ENCODE measurements at regions not wholly inside any gene's neighbourhood (a gene's known extent, or its start where the extent isn't known, plus 50 kb on each side); places are given as distances from the start of the nearest gene placed in this dataset.

GRCh38 chr16:73480381-73480780 is 432.5 kb upstream of the ZFHX3 start:
- Histone ChIP-seq H3K36me3 (no peaks in the 10 kb centered on the region), H3K27me3 (peaks cover 0 to 18% (median 0%) of the 10 kb centered on the region in 4 donors), H3K9me3 (no peaks in the 10 kb centered on the region), H3K27ac (replicated peaks in 1 of 4) (no peak overlapping the region), H3K4me3 (no peak overlapping the region), H3K4me1 (no peaks in the 10 kb centered on the region)
- intact Hi-C loops (cut with DNase I): no loop called here
- DNase-seq (ENCODE audit: extremely low spot score): no peak
- TF ChIP-seq EP300 (IDR thresholded peaks at IDR 0.05) (no peak), POLR2AphosphoS5 (IDR thresholded peaks at IDR 0.05) (no peak), CTCF (IDR thresholded peaks at IDR 0.05) (no peak), POLR2A (IDR thresholded peaks at IDR 0.05; ENCODE audit: low read depth) (no peak)
- WGBS: 66% methylated on average over 2 of the region's 2 CpGs

- no peak overlapping the region for H3K27ac ChIP-seq (replicated peaks in 1 of 4)
- 35% methylated on average over 3 of the region's 3 CpGs for WGBS
- peaks cover 0 to 7% (median 4%) of the 10 kb centered on the region in 4 donors for H3K4me1 ChIP-seq
- peaks cover 0 to 2% (median under 1%) of the 10 kb centered on the region in 4 donors for H3K27me3 ChIP-seq
- DNase-seq (ENCODE audit: extremely low spot score): peak; percentile 31
- no peak for TF ChIP-seq POLR2AphosphoS5 (IDR thresholded peaks at IDR 0.05)
- no peak for TF ChIP-seq EP300 (IDR thresholded peaks at IDR 0.05)
- no peak for TF ChIP-seq CTCF (IDR thresholded peaks at IDR 0.05)
- no peak for TF ChIP-seq POLR2A (IDR thresholded peaks at IDR 0.05; ENCODE audit: low read depth)
- no peaks in the 10 kb centered on the region for H3K9me3 ChIP-seq
- H3K36me3 ChIP-seq: no peaks in the 10 kb centered on the region
- intact Hi-C loops (cut with DNase I): no loop called here
- H3K4me3 ChIP-seq: no peak overlapping the region
Measured at GRCh38 chr16:73473713-73474112, 425.8 kb upstream of the ZFHX3 start.

GRCh38 chr16:73464834-73465233 is 416.9 kb upstream of the ZFHX3 start:
- no peak overlapping the region for H3K4me3 ChIP-seq

GRCh38 chr16:73459586-73459985 is 411.7 kb upstream of the ZFHX3 start:
- DNase-seq (ENCODE audit: extremely low spot score): peak; percentile 29
- Histone ChIP-seq H3K27me3 (peaks cover 0 to under 1% (median 0%) of the 10 kb centered on the region in 4 donors), H3K4me1 (no peaks in the 10 kb centered on the region), H3K4me3 (no peak overlapping the region), H3K9me3 (peaks cover 0 to 7% (median 2%) of the 10 kb centered on the region in 4 donors), H3K36me3 (no peaks in the 10 kb centered on the region), H3K27ac (replicated peaks in 1 of 4) (no peak overlapping the region)
- TF ChIP-seq EP300 (IDR thresholded peaks at IDR 0.05) (no peak), POLR2A (IDR thresholded peaks at IDR 0.05; ENCODE audit: low read depth) (no peak), CTCF (IDR thresholded peaks at IDR 0.05) (no peak), POLR2AphosphoS5 (IDR thresholded peaks at IDR 0.05) (no peak)
- WGBS: 79% methylated on average over 5 of the region's 5 CpGs
- intact Hi-C loops (cut with DNase I): no loop called here

More at GRCh38 chr16:73464834-73465233, 416.9 kb upstream of the ZFHX3 start:
- H3K9me3 ChIP-seq: peaks cover 0 to 7% (median 2%) of the 10 kb centered on the region in 4 donors
- no peaks in the 10 kb centered on the region for H3K36me3 ChIP-seq
- no peak overlapping the region for H3K27ac ChIP-seq (replicated peaks in 1 of 4)
- no peaks in the 10 kb centered on the region for H3K4me1 ChIP-seq
- peaks cover 0 to 22% (median 0%) of the 10 kb centered on the region in 4 donors for H3K27me3 ChIP-seq
- TF ChIP-seq POLR2AphosphoS5 (IDR thresholded peaks at IDR 0.05) (no peak), CTCF (IDR thresholded peaks at IDR 0.05) (no peak), EP300 (IDR thresholded peaks at IDR 0.05) (no peak), POLR2A (IDR thresholded peaks at IDR 0.05; ENCODE audit: low read depth) (no peak)
- intact Hi-C loops (cut with DNase I): no loop called here
- 92% methylated on average over 8 of the region's 11 CpGs for WGBS
- no peak for DNase-seq (ENCODE audit: extremely low spot score)

- whole genome bisulfite sequencing: 100% methylated on average over 1 of the region's 1 CpG
- no peak for TF ChIP-seq EP300 (IDR thresholded peaks at IDR 0.05)
- H3K9me3 ChIP-seq: peaks cover 0 to 7% (median 2%) of the 10 kb centered on the region in 4 donors
- H3K27me3 ChIP-seq: no peaks in the 10 kb centered on the region
- no peak overlapping the region for H3K4me3 ChIP-seq
- intact Hi-C loops (cut with DNase I): no loop called here
- peak; percentile 7 for DNase-seq (ENCODE audit: extremely low spot score)
- H3K36me3 ChIP-seq: no peaks in the 10 kb centered on the region
- H3K4me1 ChIP-seq: no peaks in the 10 kb centered on the region
- no peak overlapping the region for H3K27ac ChIP-seq (replicated peaks in 1 of 4)
Measured at GRCh38 chr16:73457851-73458250, 409.9 kb upstream of the ZFHX3 start.
